Choroid plexus epithelial cell (primary cell): ENCODE measurements at regions not wholly inside any gene's neighbourhood (a gene's known extent, or its start where the extent isn't known, plus 50 kb on each side); places are given as distances from the start of the nearest gene placed in this dataset.

Experiments used
- DNase-seq: peaks from one replicate; pipeline ENCODE4 v3.0.0-alpha.2; 2010; ENCODE audit warnings: low read depth
- H3K4me3 ChIP-seq: 2 replicates; pipeline ENCODE4 v1.5.1; 2011; ENCODE audit warnings: low read depth, mild to moderate bottlenecking, control low read depth, low read length, moderate library complexity
- CTCF ChIP-seq: conservative IDR thresholded peaks from 2 replicates; pipeline ENCODE4 v1.5.1; 2011; ENCODE audit warnings: low read depth, mild to moderate bottlenecking, control low read depth, inconsistent platforms, low read length, moderate library complexity

- H3K4me3 ChIP-seq, result no peak overlapping the region
- no peak for TF ChIP-seq CTCF
- peak; percentile 7 for DNase-seq
Observed at GRCh38 chr1:208615371-208615770, 371.2 kb upstream of the PLXNA2 start.

- H3K4me3 ChIP-seq, result no peak overlapping the region
- DNase-seq, result no peak
- no peak for TF ChIP-seq CTCF
Observed at GRCh38 chr1:208616776-208617175, 372.6 kb upstream of the PLXNA2 start.

- DNase-seq, result no peak
- TF ChIP-seq CTCF, result no peak
- H3K4me3 ChIP-seq, result no peak overlapping the region
Observed at GRCh38 chr1:208628022-208628914, 384.1 kb upstream of the PLXNA2 start.

GRCh38 chr1:208631092-208631491 is 386.9 kb upstream of the PLXNA2 start:
- H3K4me3 ChIP-seq, result no peak overlapping the region
- DNase-seq, result no peak
- no peak for TF ChIP-seq CTCF

GRCh38 chr1:208631506-208631905 is 387.3 kb upstream of the PLXNA2 start:
- DNase-seq, result no peak
- TF ChIP-seq CTCF, result no peak
- H3K4me3 ChIP-seq, result no peak overlapping the region

GRCh38 chr1:208634346-208635140 is 390.4 kb upstream of the PLXNA2 start:
- no peak for DNase-seq
- no peak overlapping the region for H3K4me3 ChIP-seq
- no peak for TF ChIP-seq CTCF
